Motor neuron (in vitro differentiated cells): ENCODE measurements at regions not wholly inside any gene's neighbourhood (a gene's known extent, or its start where the extent isn't known, plus 50 kb on each side); places are given as distances from the start of the nearest gene placed in this dataset.

Experiments used
- ATAC-seq, 8 experiments: fragments of 200-7000 bp; cut with Tn5 transposase; replicated peaks in 6 of 8; 2 replicates each; pipeline ENCODE4 v1.8.0; 2021; ENCODE audit warnings: mild to moderate bottlenecking in 8 of 8, moderate library complexity in 8 of 8
- H3K27ac ChIP-seq, 2 donors: fragments of 250-450 bp; sonication (Bioruptor Pico); 2 replicates each; pipeline ENCODE4 v1.9.0; 2021; ENCODE audit warnings: antibody characterized with exemption in 2 of 2, mild to moderate bottlenecking in 2 of 2, moderate library complexity in 1 of 2
- H3K4me1 ChIP-seq, 2 donors: fragments of 250-450 bp; sonication (Bioruptor Pico); replicated peaks in 1 of 2; 2 replicates each; pipeline ENCODE4 v1.6.1; 2021; ENCODE audit warnings: antibody characterized with exemption in 2 of 2, mild to moderate bottlenecking in 2 of 2, moderate library complexity in 1 of 2
- H3K4me3 ChIP-seq, 5 donors: fragments of 250-450 bp; sonication (Bioruptor Pico); 2 replicates each; pipeline ENCODE4 v1.9.0; 2021; ENCODE audit warnings: antibody characterized with exemption in 5 of 5, mild to moderate bottlenecking in 5 of 5, moderate library complexity in 4 of 5
- WGBS, 10 experiments: fragments of 450-650 bp; shearing (Covaris generic); methylation state at CpG; one replicate each; pipeline ENCODE4 v1.0.0; 2022; 5-methylcytosine and 5-hydroxymethylcytosine counted together
- in situ Hi-C, 9 experiments: fragments of 400-800 bp; cut with MboI; loops; one replicate each; pipeline ENCODE4 v1.15.0; 2021; ENCODE audit warnings: low sequenced_read_pairs in 9 of 9, low pct_unique_long_range_greater_than_20kb in 2 of 9; ENCODE audit not compliant: unreplicated experiment in 9 of 9

DNA sequence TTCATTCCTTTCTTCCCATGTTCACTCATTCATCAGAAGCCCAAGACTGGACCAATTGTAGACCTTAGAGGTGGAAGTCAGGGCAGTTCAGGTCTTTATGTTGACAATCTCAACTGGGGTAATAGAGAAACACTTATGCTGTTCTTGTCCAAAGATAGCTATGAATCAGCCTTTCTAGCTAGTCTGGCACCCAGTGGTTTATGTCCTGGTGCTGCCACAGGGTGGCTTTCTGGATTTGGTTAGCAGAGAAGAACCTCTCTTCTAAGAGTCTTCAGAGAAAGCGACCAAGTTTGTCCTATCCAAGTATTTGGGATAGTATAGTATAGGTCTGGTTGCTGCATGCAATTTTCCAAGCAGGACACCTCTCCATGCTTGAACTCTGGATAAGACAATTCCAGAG, 83.3 kb downstream of the NOG start:
- peak in 2 of 8 experiments; percentile 9 to 29 for ATAC-seq
- in situ Hi-C loops, result loop anchor here in 1 of 9 experiments (25.0 kb wide), 1 partner anchor 90 kb away; the partner anchor contains the start of gene NOG
- H3K4me3 ChIP-seq, result no peak overlapping the region
- WGBS, 10 experiments, result 83% methylated on average over 1 of the region's 1 CpG; no CpG with 5 or more reads in 9 of the 10 experiments
- H3K27ac ChIP-seq, result no peak overlapping the region
- peaks cover 2 to 4% of the 10 kb centered on the region in 2 donors for H3K4me1 ChIP-seq

DNA sequence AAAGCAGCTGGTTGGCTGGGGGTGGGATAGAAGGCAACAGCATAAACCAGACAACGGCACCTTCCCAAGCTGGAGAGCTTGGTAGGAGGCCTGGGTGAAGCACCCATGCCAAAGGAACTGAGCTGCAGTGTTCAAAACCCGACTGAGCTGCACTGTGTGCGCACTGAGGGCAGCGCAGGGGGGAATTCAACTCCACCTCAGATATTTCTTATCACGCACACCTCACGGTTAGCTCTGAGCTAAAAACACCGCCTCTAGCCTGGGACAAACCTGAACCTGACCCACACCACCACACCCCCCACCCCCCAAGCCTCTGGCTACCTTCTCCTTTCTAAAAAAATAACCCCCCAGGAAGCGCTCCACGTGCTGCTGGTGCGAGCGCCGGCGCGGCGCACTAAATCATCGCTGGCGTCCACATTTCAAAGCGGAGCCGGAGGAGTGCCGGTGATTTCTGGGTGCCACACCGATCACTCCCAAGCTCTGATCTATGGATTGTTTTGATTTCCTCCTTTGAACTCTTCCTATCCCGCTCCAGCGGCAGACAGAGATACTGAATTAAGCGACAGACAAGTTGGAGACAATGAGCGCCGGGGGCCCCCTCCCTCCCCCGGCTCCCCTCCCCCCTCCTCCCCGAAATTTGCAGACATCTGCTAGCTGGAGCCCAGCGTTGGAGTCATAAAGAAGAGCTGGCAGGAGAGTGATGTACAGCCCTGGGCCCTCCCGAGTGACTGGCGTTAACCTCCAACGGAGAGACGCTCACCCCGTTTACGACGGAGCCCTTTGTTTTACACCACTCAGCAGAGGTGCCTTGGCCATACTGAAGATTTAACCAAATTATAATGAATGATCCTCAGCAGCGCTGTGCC, 85.0 kb downstream of the NOG start:
- Histone ChIP-seq H3K27ac (no peak overlapping the region), H3K4me1 (peaks cover 2 to 4% of the 10 kb centered on the region in 2 donors), H3K4me3 (peak overlapping the region; percentile 19 to 36 (median 24))
- peak; percentile 61 to 94 (median 86) for ATAC-seq
- 0 to 19% (median 0%) methylated on average over 1 to 15 of the region's 37 CpGs; no CpG with 5 or more reads in 5 of the 10 experiments for WGBS, 10 experiments
- in situ Hi-C loops, result loop anchor here in 1 of 9 experiments (25.0 kb wide), 1 partner anchor 91 kb away; the partner anchor contains the start of gene NOG

DNA sequence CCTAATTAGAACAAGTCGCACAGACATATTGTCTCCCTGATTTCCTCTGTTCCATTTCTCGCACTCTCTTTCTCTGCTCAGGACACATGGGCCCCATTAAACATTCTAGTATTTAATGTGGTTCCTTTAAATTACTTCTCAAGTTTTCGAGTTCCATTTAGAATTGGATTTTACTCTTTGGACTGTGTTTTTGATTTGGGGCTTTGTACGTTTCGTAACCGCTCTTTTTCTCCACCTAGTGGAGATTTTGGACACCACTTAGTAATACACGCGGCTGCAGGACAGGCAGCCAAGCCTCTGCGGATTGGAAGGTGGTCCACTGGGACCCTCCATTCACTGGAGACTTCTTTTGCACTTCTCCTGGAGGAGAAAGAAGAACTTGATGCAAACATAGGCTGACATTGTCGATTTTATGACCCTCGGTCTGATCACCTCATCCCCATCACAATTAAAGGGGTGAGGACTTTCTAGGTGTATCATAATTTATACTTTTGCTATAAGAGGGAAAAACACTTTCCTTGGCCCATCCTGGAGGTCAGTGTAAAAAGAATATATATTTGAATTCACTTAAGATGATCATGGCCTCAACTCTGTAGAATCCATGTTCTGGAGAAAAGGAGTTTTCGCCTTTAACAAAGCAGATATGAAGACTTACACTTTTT, 85.7 kb downstream of the NOG start:
- Histone ChIP-seq H3K27ac (no peak overlapping the region), H3K4me1 (peaks cover 2 to 4% of the 10 kb centered on the region in 2 donors), H3K4me3 (peak overlapping the region; percentile 19 to 36 (median 24))
- WGBS, 10 experiments, result 0 to 40% (median 11%) methylated on average over 1 to 11 of the region's 12 CpGs; no CpG with 5 or more reads in 1 of the 10 experiments
- ATAC-seq, result peak; percentile 49 to 89 (median 72)
- in situ Hi-C loops, result loop anchor here in 1 of 9 experiments (25.0 kb wide), 1 partner anchor 92 kb away; the partner anchor contains the start of gene NOG

DNA sequence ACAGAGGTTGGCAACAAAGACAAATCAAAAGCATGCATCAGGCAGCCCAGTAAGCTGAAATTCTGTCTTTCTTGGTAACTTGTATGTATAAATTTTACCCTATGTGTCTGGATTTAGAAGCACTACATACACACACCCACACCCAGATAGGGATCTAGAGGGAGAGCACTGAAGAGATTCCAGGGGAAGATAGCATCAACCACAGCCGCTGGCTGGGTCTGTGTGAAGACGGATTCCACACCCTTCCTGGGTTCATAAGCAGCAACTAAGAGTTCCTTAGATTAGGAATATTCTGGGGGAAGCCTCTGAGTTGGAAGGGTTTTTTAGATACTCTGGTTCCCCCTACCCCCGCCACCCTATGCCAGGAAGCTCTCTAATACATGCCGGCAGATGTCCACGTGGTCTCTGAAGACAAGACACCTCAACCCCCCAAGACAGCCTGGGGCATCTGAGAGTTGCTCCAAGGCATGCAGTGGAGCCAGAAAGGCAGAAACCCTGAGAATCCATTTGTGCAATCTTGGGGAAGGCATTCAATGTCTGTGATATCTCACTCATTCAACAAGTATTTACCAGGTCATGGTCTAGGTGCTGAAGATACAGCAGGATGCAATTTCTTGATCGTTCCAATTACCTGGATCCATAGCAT, 86.4 kb downstream of the NOG start:
- Histone ChIP-seq H3K27ac (no peak overlapping the region), H3K4me1 (peaks cover 2 to 4% of the 10 kb centered on the region in 2 donors), H3K4me3 (no peak overlapping the region)
- in situ Hi-C loops, result loop anchor here in 1 of 9 experiments (25.0 kb wide), 1 partner anchor 93 kb away; the partner anchor contains the start of gene NOG
- peak in 2 of 8 experiments; percentile 27 to 31 for ATAC-seq
- 0 to 95% (median 80%) methylated on average over 1 to 6 of the region's 6 CpGs; no CpG with 5 or more reads in 3 of the 10 experiments for WGBS, 10 experiments

DNA sequence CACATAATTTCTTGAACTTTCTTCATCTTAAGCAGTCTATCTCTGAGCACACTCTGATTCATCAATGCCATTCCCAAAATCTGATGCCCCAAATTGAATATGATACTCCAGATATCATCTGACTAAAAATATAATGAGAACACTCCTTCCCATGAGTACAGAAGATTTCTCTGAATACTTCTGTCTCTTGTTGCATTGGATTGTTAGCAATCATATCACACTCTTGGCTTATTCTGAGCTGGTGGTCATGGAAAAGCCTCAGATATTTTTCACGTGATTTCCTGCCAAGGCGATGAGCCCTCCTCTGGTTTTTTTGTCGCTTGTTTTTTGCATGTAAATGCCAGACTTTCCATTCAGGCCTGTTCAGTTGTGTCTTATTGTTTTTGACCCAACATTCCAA, 87.2 kb downstream of the NOG start:
- ATAC-seq, result no peak
- peaks cover 2 to 4% of the 10 kb centered on the region in 2 donors for H3K4me1 ChIP-seq
- no peak overlapping the region for H3K27ac ChIP-seq
- 0 to 100% (median 60%) methylated on average over 1 to 3 of the region's 3 CpGs; no CpG with 5 or more reads in 3 of the 10 experiments for WGBS, 10 experiments
- in situ Hi-C loops, result loop anchor here in 1 of 9 experiments (25.0 kb wide), 1 partner anchor 93 kb away; the partner anchor contains the start of gene NOG
- no peak overlapping the region for H3K4me3 ChIP-seq

DNA sequence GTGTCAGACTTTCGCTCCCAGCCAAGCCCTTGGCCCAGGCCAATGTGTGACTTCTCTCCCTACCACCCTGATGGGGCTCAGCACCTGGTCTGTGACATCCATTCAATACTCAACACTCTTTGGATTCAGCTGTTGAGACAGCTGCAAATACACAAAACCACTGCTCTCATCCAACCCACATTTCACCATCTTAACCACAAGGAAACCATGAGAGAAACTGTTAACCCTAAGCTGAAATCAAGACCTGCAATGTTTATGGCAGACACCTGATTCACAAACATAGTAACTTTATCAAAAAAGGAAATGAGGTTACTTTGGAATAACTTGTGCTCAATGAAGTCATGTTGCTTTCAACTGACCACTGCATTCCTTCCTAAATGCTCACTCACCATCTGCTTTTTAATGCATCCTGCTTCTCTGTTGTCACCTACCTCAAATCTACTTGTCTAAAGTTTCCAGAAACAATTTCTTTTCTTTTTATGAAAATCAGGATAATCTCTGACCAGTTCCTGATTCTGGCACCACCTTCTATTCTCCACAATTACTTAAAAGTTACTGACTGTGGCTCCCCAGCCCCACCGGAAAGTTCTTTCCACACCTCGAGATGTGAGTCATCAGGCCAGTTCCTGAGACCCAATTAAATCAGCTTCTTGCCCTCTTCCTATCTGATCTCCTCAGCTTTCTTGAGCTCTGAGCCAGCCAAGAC, 88.2 kb downstream of the NOG start:
- 0 to 100% (median 54%) methylated on average over 1 to 3 of the region's 3 CpGs; no CpG with 5 or more reads in 2 of the 10 experiments for WGBS, 10 experiments
- Histone ChIP-seq H3K4me1 (peaks cover 2 to 4% of the 10 kb centered on the region in 2 donors), H3K4me3 (no peak overlapping the region), H3K27ac (no peak overlapping the region)
- in situ Hi-C loops, result loop anchor here in 1 of 9 experiments (25.0 kb wide), 1 partner anchor 94 kb away; the partner anchor contains the start of gene NOG
- no peak for ATAC-seq

DNA sequence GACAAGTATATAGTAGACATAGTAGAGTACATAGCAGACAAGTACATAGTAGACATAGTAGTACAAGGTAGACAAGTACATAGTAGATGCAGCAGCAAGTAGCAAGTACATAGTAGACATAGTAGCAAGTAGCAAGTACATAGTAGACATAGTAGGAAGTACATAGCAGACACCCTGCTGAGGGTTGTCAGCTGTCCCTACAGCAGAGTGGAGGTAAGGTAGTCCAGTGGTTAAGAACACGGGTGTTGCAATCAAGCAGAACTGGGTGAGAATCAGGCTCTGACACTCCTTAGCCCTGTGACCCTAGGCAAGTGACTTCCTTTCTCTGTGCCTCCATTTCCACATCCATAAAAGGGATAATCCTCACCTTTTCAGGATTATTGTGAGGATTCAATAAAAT, 94.7 kb downstream of the NOG start:
- H3K27ac ChIP-seq, result no peak overlapping the region
- no peaks in the 10 kb centered on the region for H3K4me1 ChIP-seq
- 75 to 100% (median 90%) methylated on average over 1 of the region's 1 CpG; no CpG with 5 or more reads in 7 of the 10 experiments for WGBS, 10 experiments
- in situ Hi-C loops, result loop anchor here in 1 of 9 experiments (25.0 kb wide), 1 partner anchor 101 kb away; the partner anchor contains the start of gene NOG
- ATAC-seq, result no peak
- H3K4me3 ChIP-seq, result no peak overlapping the region

GRCh38 chr17:56690441-56691291, 97.2 kb downstream of the NOG start:
- peak in 1 of 8 experiments; percentile 39 for ATAC-seq
- WGBS, 10 experiments, result 13 to 100% (median 89%) methylated on average over 1 to 7 of the region's 16 CpGs; no CpG with 5 or more reads in 1 of the 10 experiments
- in situ Hi-C loops, result loop anchor here in 1 of 9 experiments (25.0 kb wide), 1 partner anchor 103 kb away; the partner anchor contains the start of gene NOG

GRCh38 chr17:56694825-56695224, 101.3 kb downstream of the NOG start:
- ATAC-seq, result no peak
- no peak overlapping the region for H3K27ac ChIP-seq
- peaks cover 0 to 6% of the 10 kb centered on the region in 2 donors for H3K4me1 ChIP-seq
- no peak overlapping the region for H3K4me3 ChIP-seq
- in situ Hi-C loops, result loop anchor here in 1 of 9 experiments (25.0 kb wide), 1 partner anchor 108 kb away; the partner anchor contains the start of gene NOG
- 21 to 100% (median 75%) methylated on average over 1 to 2 of the region's 2 CpGs; no CpG with 5 or more reads in 2 of the 10 experiments for WGBS, 10 experiments

More at GRCh38 chr17:56690441-56691291, 97.2 kb downstream of the NOG start:
- Histone ChIP-seq H3K4me1 (no peaks in the 10 kb centered on the region), H3K27ac (no peak overlapping the region), H3K4me3 (no peak overlapping the region)

DNA sequence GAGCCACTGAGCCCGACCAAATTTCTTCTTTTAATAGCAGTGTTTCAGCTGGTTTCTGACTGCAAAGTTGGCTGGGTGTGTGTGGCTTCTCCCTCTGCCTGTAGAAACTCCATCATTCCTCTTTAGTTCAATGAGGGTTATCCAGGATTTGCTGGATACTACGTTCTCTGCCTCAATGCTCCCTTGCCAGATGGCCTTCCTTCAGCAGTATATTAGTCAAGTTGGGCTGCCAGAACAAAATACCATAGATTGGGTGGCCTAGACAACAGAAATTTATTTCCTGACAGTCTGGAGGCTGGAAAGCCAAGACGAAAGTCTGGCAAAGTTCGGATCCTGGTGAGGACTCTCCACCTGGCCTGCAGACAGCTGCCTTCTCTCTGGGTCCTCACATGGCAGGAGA, 103.7 kb downstream of the NOG start:
- in situ Hi-C loops, result loop anchor here in 1 of 9 experiments (25.0 kb wide), 1 partner anchor 110 kb away; the partner anchor contains the start of gene NOG
- Histone ChIP-seq H3K4me3 (no peak overlapping the region), H3K27ac (no peak overlapping the region), H3K4me1 (peaks cover 0 to 6% of the 10 kb centered on the region in 2 donors)
- 0 to 91% (median 58%) methylated on average over 1 to 4 of the region's 4 CpGs; no CpG with 5 or more reads in 4 of the 10 experiments for WGBS, 10 experiments
- ATAC-seq, result no peak
